ENCODE measurements at regions not wholly inside any gene's neighbourhood (a gene's known extent, or its start where the extent isn't known, plus 50 kb on each side); places are given as distances from the start of the nearest gene placed in this dataset.

DNA sequence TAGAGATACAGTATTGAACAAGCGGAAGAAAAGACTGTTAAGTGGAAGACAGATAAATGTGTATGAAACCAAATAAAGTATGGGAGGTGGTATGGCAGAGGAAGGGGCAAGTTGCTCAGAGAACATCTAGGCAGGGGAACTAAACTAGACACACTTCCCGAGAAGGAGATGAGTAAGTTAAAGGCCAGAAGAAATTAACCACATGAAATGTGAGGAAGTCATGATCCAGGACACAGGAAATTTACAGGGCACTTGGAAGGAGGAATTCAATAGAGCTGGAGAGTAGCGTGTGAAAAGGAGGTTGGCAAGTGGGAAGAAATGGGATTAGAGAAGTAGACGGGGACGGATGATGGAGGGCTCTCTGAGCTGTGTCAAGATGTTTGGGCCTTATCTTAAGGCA, 208.8 kb downstream of the COG6 start:
- TF ChIP-seq, protein P1, sequence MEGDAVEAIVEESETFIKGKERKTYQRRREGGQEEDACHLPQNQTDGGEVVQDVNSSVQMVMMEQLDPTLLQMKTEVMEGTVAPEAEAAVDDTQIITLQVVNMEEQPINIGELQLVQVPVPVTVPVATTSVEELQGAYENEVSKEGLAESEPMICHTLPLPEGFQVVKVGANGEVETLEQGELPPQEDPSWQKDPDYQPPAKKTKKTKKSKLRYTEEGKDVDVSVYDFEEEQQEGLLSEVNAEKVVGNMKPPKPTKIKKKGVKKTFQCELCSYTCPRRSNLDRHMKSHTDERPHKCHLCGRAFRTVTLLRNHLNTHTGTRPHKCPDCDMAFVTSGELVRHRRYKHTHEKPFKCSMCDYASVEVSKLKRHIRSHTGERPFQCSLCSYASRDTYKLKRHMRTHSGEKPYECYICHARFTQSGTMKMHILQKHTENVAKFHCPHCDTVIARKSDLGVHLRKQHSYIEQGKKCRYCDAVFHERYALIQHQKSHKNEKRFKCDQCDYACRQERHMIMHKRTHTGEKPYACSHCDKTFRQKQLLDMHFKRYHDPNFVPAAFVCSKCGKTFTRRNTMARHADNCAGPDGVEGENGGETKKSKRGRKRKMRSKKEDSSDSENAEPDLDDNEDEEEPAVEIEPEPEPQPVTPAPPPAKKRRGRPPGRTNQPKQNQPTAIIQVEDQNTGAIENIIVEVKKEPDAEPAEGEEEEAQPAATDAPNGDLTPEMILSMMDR (conservative IDR thresholded peaks at IDR 0.05; ENCODE audit: low read length): no peak
- no peak for TF ChIP-seq EZH2phosphoT487 (IDR thresholded peaks at IDR 0.05; ENCODE audit: borderline replicate concordance, low read depth, low read length)
